NOMO-1 treated with dmso at 0.1 percent for 144 hours (cell line): ENCODE measurements at regions not wholly inside any gene's neighbourhood (a gene's known extent, or its start where the extent isn't known, plus 50 kb on each side); places are given as distances from the start of the nearest gene placed in this dataset.
"Not testable (repeated sequence)": the region's sequence is repeated elsewhere in the genome, so short reads cannot be mapped to it uniquely, and the experiment has no call there.

ENCODE experiments used
- DNase-seq: peaks from one replicate; lab custom pipeline; 2025; ENCODE audit not compliant: unreplicated experiment; lab: John Stamatoyannopoulos, UW

GRCh38 chr4:1589098-1589497, 95.0 kb downstream of the FAM53A start:
- no peak for DNase-seq

- no peak for DNase-seq
Measured at GRCh38 chr4:1588306-1588705, 95.8 kb downstream of the FAM53A start.

GRCh38 chr4:1584498-1584897, 99.6 kb downstream of the FAM53A start:
- DNase-seq: no peak

- no peak for DNase-seq
Measured at GRCh38 chr4:1583859-1584258, 100.3 kb downstream of the FAM53A start.

GRCh38 chr4:1583051-1583785, 100.9 kb downstream of the FAM53A start:
- DNase-seq: no peak

- DNase-seq: no peak
Measured at GRCh38 chr4:1582227-1582626, 101.9 kb downstream of the FAM53A start.

- peak; percentile 92 for DNase-seq
Measured at GRCh38 chr4:1581164-1581894, 102.8 kb downstream of the FAM53A start.

GRCh38 chr4:1580692-1581012, 103.5 kb downstream of the FAM53A start:
- DNase-seq: not testable (repeated sequence)

- peak; percentile 92 for DNase-seq
Measured at GRCh38 chr4:1579901-1580691, 104.0 kb downstream of the FAM53A start.

- DNase-seq: peak; percentile 53
Measured at GRCh38 chr4:1579001-1579900, 104.9 kb downstream of the FAM53A start.

- DNase-seq: no peak
Measured at GRCh38 chr4:1578251-1578773, 105.8 kb downstream of the FAM53A start.

- no peak for DNase-seq
Measured at GRCh38 chr4:1577822-1578217, 106.3 kb downstream of the FAM53A start.

GRCh38 chr4:1576961-1577821, 106.9 kb downstream of the FAM53A start:
- DNase-seq: no peak

- no peak for DNase-seq
Measured at GRCh38 chr4:1576304-1576960, 107.7 kb downstream of the FAM53A start.

- no peak for DNase-seq
Measured at GRCh38 chr4:1575418-1576303, 108.5 kb downstream of the FAM53A start.

- DNase-seq: no peak
Measured at GRCh38 chr4:1574601-1575417, 109.3 kb downstream of the FAM53A start.

- no peak for DNase-seq
Measured at GRCh38 chr4:1573830-1574459, 110.2 kb downstream of the FAM53A start.
